B cell (primary cell): ENCODE measurements at regions not wholly inside any gene's neighbourhood (a gene's known extent, or its start where the extent isn't known, plus 50 kb on each side); places are given as distances from the start of the nearest gene placed in this dataset.

Experiments used
- ATAC-seq: fragments of 200-7000 bp; cut with Tn5 transposase; one replicate; pipeline ENCODE4 v1.10.0; 2021; ENCODE audit warnings: low read depth, mild to moderate bottlenecking, moderate number of reproducible peaks, moderate library complexity
- CTCF ChIA-PET: fragments of 350-600 bp; sonication (Branson Sonifier 250); formaldehyde crosslinking; loops from one replicate; lab custom pipeline; 2021; ENCODE audit warnings: antibody characterized with exemption, inconsistent platforms; lab: Charles Lee
- POLR2A ChIA-PET: fragments of 350-600 bp; sonication (Branson Sonifier 250); formaldehyde crosslinking; loops from one replicate; lab custom pipeline; 2021; ENCODE audit warnings: antibody characterized with exemption; lab: Charles Lee
- DNase-seq: peaks from one replicate; pipeline ENCODE4 v3.0.0; 2013
- H2AFZ ChIP-seq: 2 replicates; pipeline ENCODE4 v1.6.1; 2012; ENCODE audit warnings: mild to moderate bottlenecking, low read depth, low read length; ENCODE audit not compliant: insufficient read depth, poor library complexity, severe bottlenecking
- H3K27ac ChIP-seq, 2 donors: 1 replicate in 1 of 2; 2 replicates in 1 of 2; pipeline ENCODE4 v1.5.1; 2012 to 2013; ENCODE audit warnings: low read length in 2 of 2, mild to moderate bottlenecking in 2 of 2, moderate library complexity in 1 of 2
- H3K27me3 ChIP-seq, 4 experiments: fragments of 200-600 bp in 1 of 4; sonication (generic) in 1 of 4; replicated peaks in 1 of 4; 1 replicate in 2 of 4; 2 replicates in 2 of 4; pipeline versions ENCODE4 v1.6.1 to v1.7.0; 2013 to 2016; ENCODE audit warnings: low read length in 3 of 4, mild to moderate bottlenecking in 2 of 4, mixed read lengths in 1 of 4, moderate library complexity in 1 of 4; ENCODE audit not compliant: insufficient read depth in 4 of 4, control insufficient read depth in 3 of 4; ENCODE audit errors: control extremely low read depth in 1 of 4
- H3K36me3 ChIP-seq, 2 experiments: replicated peaks in 1 of 2; 1 replicate in 1 of 2; 2 replicates in 1 of 2; pipeline versions ENCODE4 v1.6.1 to v1.7.1; 2013; ENCODE audit warnings: low read length in 1 of 2; ENCODE audit not compliant: insufficient read depth in 2 of 2, control insufficient read depth in 1 of 2; ENCODE audit errors: control extremely low read depth in 1 of 2, extremely low read depth in 1 of 2
- H3K4me1 ChIP-seq, 2 donors: fragments of 200-600 bp in 1 of 2; sonication (generic) in 1 of 2; 1 replicate in 1 of 2; 2 replicates in 1 of 2; pipeline versions ENCODE4 v1.5.1 to v1.6.1; 2013 to 2017; ENCODE audit warnings: low read length in 2 of 2; ENCODE audit not compliant: control insufficient read depth in 2 of 2, insufficient read depth in 2 of 2
- H3K4me2 ChIP-seq: replicated peaks from 2 replicates; pipeline ENCODE3; 2012; ENCODE audit warnings: mild to moderate bottlenecking, low read depth, low read length; ENCODE audit not compliant: poor library complexity, severe bottlenecking
- H3K4me3 ChIP-seq, 5 experiments: fragments of 200-600 bp in 1 of 5; sonication (generic) in 1 of 5; 1 replicate in 3 of 5; 2 replicates in 2 of 5; pipeline versions ENCODE4 v1.5.1 to v1.7.0; 2011 to 2016; ENCODE audit warnings: low read length in 4 of 5, mild to moderate bottlenecking in 4 of 5, low read depth in 2 of 5, control low read depth in 1 of 5, moderate library complexity in 1 of 5; ENCODE audit not compliant: insufficient read depth in 1 of 5; ENCODE audit errors: control extremely low read depth in 1 of 5, extremely low read depth in 1 of 5
- H3K79me2 ChIP-seq: fragments of 200-600 bp; sonication (generic); one replicate; pipeline ENCODE4 v1.6.0; 2016; ENCODE audit warnings: low read length; ENCODE audit not compliant: control insufficient read depth, insufficient read depth
- H3K9ac ChIP-seq: fragments of 200-600 bp; sonication (generic); 2 replicates; pipeline ENCODE4 v1.6.1; 2017; ENCODE audit warnings: mild to moderate bottlenecking, low read length, moderate library complexity
- H3K9me3 ChIP-seq, 3 donors: one replicate each; pipeline versions ENCODE4 v1.6.1 to v1.7.1; 2013; ENCODE audit warnings: low read length in 2 of 3; ENCODE audit not compliant: control insufficient read depth in 2 of 3, insufficient read depth in 1 of 3; ENCODE audit errors: control extremely low read depth in 1 of 3
- H4K20me1 ChIP-seq: 2 replicates; pipeline ENCODE4 v1.6.0; 2012; ENCODE audit warnings: mild to moderate bottlenecking, low read length; ENCODE audit not compliant: insufficient read depth, control insufficient read depth, poor library complexity, severe bottlenecking
- H3K27ac Mint-ChIP-seq: one replicate; pipeline ENCODE4 v1.8.0; 2021; ENCODE audit warnings: mixed read lengths
- H3K27me3 Mint-ChIP-seq: one replicate; pipeline ENCODE4 v1.8.0; 2021; ENCODE audit warnings: mixed read lengths
- H3K4me1 Mint-ChIP-seq: one replicate; pipeline ENCODE4 v1.8.0; 2021; ENCODE audit warnings: mixed read lengths
- H3K4me3 Mint-ChIP-seq: one replicate; pipeline ENCODE4 v1.8.0; 2021; ENCODE audit warnings: mixed read lengths
- H3K9me3 Mint-ChIP-seq: one replicate; pipeline ENCODE4 v1.8.0; 2022; ENCODE audit warnings: mixed read lengths; ENCODE audit not compliant: insufficient read depth
- CTCF ChIP-seq: fragments of 200-600 bp; IDR thresholded peaks from one replicate; pipeline ENCODE4 v1.8.0; 2022; ENCODE audit warnings: antibody characterized with exemption, mild to moderate bottlenecking
- EZH2 ChIP-seq: IDR thresholded peaks from 2 replicates; pipeline ENCODE4 v1.6.1; 2012; ENCODE audit warnings: borderline replicate concordance, low read depth, mild to moderate bottlenecking, moderate library complexity, low read length; ENCODE audit not compliant: insufficient read depth, poor library complexity, severe bottlenecking
- WGBS: methylation state at CpG from one replicate; pipeline ENCODE4 v1.1.5; 2013; ENCODE audit warnings: missing lambda C conversion rate; ENCODE audit not compliant: insufficient coverage; 5-methylcytosine and 5-hydroxymethylcytosine counted together
- intact Hi-C: fragments of 100-400 bp; cut with micrococcal nuclease; formaldehyde crosslinking; loops from one replicate; pipeline ENCODE4 v1.10.0; 2022

GRCh38 chr3:132837615-132838014 is 115.4 kb upstream of the NPHP3 start:
- WGBS = 100% methylated on average over 2 of the region's 2 CpGs
- Histone ChIP-seq H3K4me2 (no peak overlapping the region), H3K27ac (no peak overlapping the region), H3K36me3 (no peaks in the 10 kb centered on the region), H3K79me2 (no peaks in the 10 kb centered on the region), H2AFZ (no peak overlapping the region), H3K9me3 (no peaks in the 10 kb centered on the region), H4K20me1 (no peaks in the 10 kb centered on the region), H3K4me3 (no peak overlapping the region), H3K4me1 (no peaks in the 10 kb centered on the region), H3K27me3 (peaks cover 0 to 3% (median 0%) of the 10 kb centered on the region in 4 experiments), H3K9ac (no peak overlapping the region)
- Mint-ChIP-seq H3K27me3 (peaks cover 20% of the 10 kb centered on the region), H3K27ac (no peak overlapping the region), H3K4me1 (no peaks in the 10 kb centered on the region), H3K4me3 (no peak overlapping the region), H3K9me3 (no peaks in the 10 kb centered on the region)
- no peak for TF ChIP-seq EZH2
- TF ChIP-seq CTCF = no peak
- ATAC-seq (no peak), DNase-seq (no peak)
- ChIA-PET CTCF (no interaction called here), POLR2A (no interaction called here)
- intact Hi-C loops = no loop called here

- ChIA-PET POLR2A (no interaction called here), CTCF (no interaction called here)
- H3K4me3 ChIP-seq = no peak overlapping the region
- 75% methylated on average over 1 of the region's 3 CpGs for WGBS
- DNase-seq (no peak), ATAC-seq (no peak)
- H3K27ac ChIP-seq = no peak overlapping the region
- H3K79me2 ChIP-seq = no peaks in the 10 kb centered on the region
- H3K4me3 Mint-ChIP-seq = no peak overlapping the region
- no peaks in the 10 kb centered on the region for H4K20me1 ChIP-seq
- H3K36me3 ChIP-seq = no peaks in the 10 kb centered on the region
- H3K27me3 Mint-ChIP-seq = peaks cover 16% of the 10 kb centered on the region
- intact Hi-C loops = no loop called here
- H3K4me1 ChIP-seq = no peaks in the 10 kb centered on the region
- H3K27ac Mint-ChIP-seq = no peak overlapping the region
- no peak for TF ChIP-seq CTCF
- H3K4me1 Mint-ChIP-seq = no peaks in the 10 kb centered on the region
- H3K9me3 ChIP-seq = no peaks in the 10 kb centered on the region
- no peak overlapping the region for H3K9ac ChIP-seq
- H2AFZ ChIP-seq = no peak overlapping the region
- H3K27me3 ChIP-seq = no peaks in the 10 kb centered on the region
- H3K9me3 Mint-ChIP-seq = no peaks in the 10 kb centered on the region
- H3K4me2 ChIP-seq = no peak overlapping the region
Observed at GRCh38 chr3:132834356-132834755, 112.1 kb upstream of the NPHP3 start.
